CD14-positive monocyte (primary cell): ENCODE measurements at regions not wholly inside any gene's neighbourhood (a gene's known extent, or its start where the extent isn't known, plus 50 kb on each side); places are given as distances from the start of the nearest gene placed in this dataset.

Source experiments
- DNase-seq, 3 donors: peaks; one replicate each; pipeline ENCODE4 v3.0.0-alpha.2; 2011 to 2022
- H2AFZ ChIP-seq: 2 replicates; pipeline ENCODE4 v1.6.0; 2012; ENCODE audit warnings: mild to moderate bottlenecking, low read depth, low read length, inconsistent platforms; ENCODE audit not compliant: insufficient read depth, poor library complexity, severe bottlenecking
- H3K27ac ChIP-seq, 2 donors: 1 replicate in 1 of 2; 2 replicates in 1 of 2; pipeline ENCODE4 v1.5.1; 2012 to 2013; ENCODE audit warnings: low read length in 2 of 2, control low read depth in 1 of 2, inconsistent platforms in 1 of 2, low read depth in 1 of 2, mild to moderate bottlenecking in 1 of 2
- H3K27me3 ChIP-seq, 2 donors: one replicate each; pipeline versions ENCODE4 v1.6.0 to v1.6.1; 2011 to 2013; ENCODE audit warnings: low read length in 2 of 2; ENCODE audit not compliant: control insufficient read depth in 2 of 2, insufficient read depth in 2 of 2
- H3K36me3 ChIP-seq, 2 donors: replicated peaks in 1 of 2; 1 replicate in 1 of 2; 2 replicates in 1 of 2; pipeline versions ENCODE4 v1.5.1 to v1.6.1; 2012 to 2013; ENCODE audit warnings: low read length in 2 of 2, control low read depth in 1 of 2, inconsistent platforms in 1 of 2, mild to moderate bottlenecking in 1 of 2; ENCODE audit not compliant: insufficient read depth in 2 of 2, control insufficient read depth in 1 of 2
- H3K4me1 ChIP-seq, 2 donors: 1 replicate in 1 of 2; 2 replicates in 1 of 2; pipeline versions ENCODE4 v1.5.1 to v1.6.1; 2012 to 2013; ENCODE audit warnings: low read length in 2 of 2, control low read depth in 1 of 2, inconsistent platforms in 1 of 2, mild to moderate bottlenecking in 1 of 2, moderate library complexity in 1 of 2; ENCODE audit not compliant: insufficient read depth in 2 of 2, control insufficient read depth in 1 of 2
- H3K4me2 ChIP-seq: replicated peaks from 2 replicates; pipeline ENCODE3; 2012; ENCODE audit warnings: low read length, moderate library complexity, mild to moderate bottlenecking; ENCODE audit not compliant: poor library complexity, severe bottlenecking; ENCODE audit errors: extremely low read depth
- H3K4me3 ChIP-seq, 3 experiments: fragments of 200-600 bp in 1 of 3; sonication (generic) in 1 of 3; replicated peaks in 1 of 3; 1 replicate in 2 of 3; 2 replicates in 1 of 3; pipeline ENCODE4 v1.5.1; 2011 to 2013; ENCODE audit warnings: low read length in 3 of 3, mild to moderate bottlenecking in 3 of 3, control low read depth in 2 of 3, low read depth in 2 of 3, inconsistent platforms in 1 of 3, moderate library complexity in 1 of 3
- H3K79me2 ChIP-seq: 2 replicates; pipeline ENCODE4 v1.6.0; 2012; ENCODE audit warnings: mild to moderate bottlenecking, control low read depth, inconsistent platforms, low read length, moderate library complexity; ENCODE audit not compliant: insufficient read depth
- H3K9ac ChIP-seq: 2 replicates; pipeline ENCODE4 v1.6.0; 2017; ENCODE audit warnings: low read length, mild to moderate bottlenecking; ENCODE audit not compliant: insufficient read depth, poor library complexity, severe bottlenecking
- H3K9me3 ChIP-seq, 2 donors: replicated peaks in 1 of 2; 1 replicate in 1 of 2; 2 replicates in 1 of 2; pipeline versions ENCODE4 v1.5.1 to v1.6.1; 2012 to 2013; ENCODE audit warnings: low read length in 2 of 2, control low read depth in 1 of 2; ENCODE audit not compliant: control insufficient read depth in 1 of 2, insufficient read depth in 1 of 2
- H4K20me1 ChIP-seq: 2 replicates; pipeline ENCODE4 v1.6.0; 2012; ENCODE audit warnings: mild to moderate bottlenecking, low read length, control low read depth, moderate library complexity; ENCODE audit not compliant: insufficient read depth
- H3K27ac Mint-ChIP-seq, 7 donors: one replicate each; pipeline ENCODE4 v1.8.0; 2020; ENCODE audit warnings: mild to moderate bottlenecking in 7 of 7, mixed read lengths in 7 of 7, moderate library complexity in 6 of 7, inconsistent platforms in 2 of 7
- H3K27me3 Mint-ChIP-seq, 3 donors: one replicate each; pipeline ENCODE4 v1.8.0; 2021 to 2022; ENCODE audit warnings: low read depth in 3 of 3, mild to moderate bottlenecking in 3 of 3, mixed read lengths in 3 of 3, moderate library complexity in 3 of 3, inconsistent platforms in 1 of 3
- H3K36me3 Mint-ChIP-seq, 2 donors: one replicate each; pipeline ENCODE4 v1.8.0; 2020; ENCODE audit warnings: mixed read lengths in 2 of 2, inconsistent platforms in 1 of 2, mild to moderate bottlenecking in 1 of 2
- H3K4me1 Mint-ChIP-seq: one replicate; pipeline ENCODE4 v1.8.0; 2020; ENCODE audit warnings: mild to moderate bottlenecking, mixed read lengths
- H3K4me3 Mint-ChIP-seq, 2 donors: one replicate each; pipeline ENCODE4 v1.8.0; 2020; ENCODE audit warnings: mild to moderate bottlenecking in 2 of 2, mixed read lengths in 2 of 2, moderate library complexity in 1 of 2
- H3K9me3 Mint-ChIP-seq, 7 donors: one replicate each; pipeline ENCODE4 v1.8.0; 2020 to 2022; ENCODE audit warnings: mixed read lengths in 7 of 7, mild to moderate bottlenecking in 6 of 7, moderate library complexity in 6 of 7, inconsistent platforms in 2 of 7
- CTCF ChIP-seq: fragments of 200-600 bp; IDR thresholded peaks from one replicate; pipeline ENCODE4 v1.8.0; 2022; ENCODE audit warnings: antibody characterized with exemption, mild to moderate bottlenecking
- WGBS: methylation state at CpG from one replicate; pipeline ENCODE4 v1.1.5; 2013; ENCODE audit warnings: missing lambda C conversion rate; ENCODE audit not compliant: insufficient coverage; 5-methylcytosine and 5-hydroxymethylcytosine counted together
- intact Hi-C, 2 donors: fragments of 100-400 bp; cut with micrococcal nuclease; formaldehyde crosslinking; loops; one replicate each; pipeline versions ENCODE4 v1.15.0 to v1.15.1; 2023

GRCh38 chr1:116302281-116302680 is 70.8 kb upstream of the ATP1A1 start:
- no CpG with 5 or more reads among the region's 1 CpG for WGBS
- no peak overlapping the region for H3K4me3 Mint-ChIP-seq
- H3K27ac ChIP-seq: no peak overlapping the region
- no peaks in the 10 kb centered on the region for H3K79me2 ChIP-seq
- no peaks in the 10 kb centered on the region for H3K27me3 ChIP-seq
- H3K4me1 ChIP-seq: peaks cover 0 to 6% of the 10 kb centered on the region in 2 donors
- H3K36me3 Mint-ChIP-seq: no peaks in the 10 kb centered on the region
- no peak for TF ChIP-seq CTCF
- peaks cover 0 to 5% (median 2%) of the 10 kb centered on the region in 3 donors for H3K27me3 Mint-ChIP-seq
- H4K20me1 ChIP-seq: no peaks in the 10 kb centered on the region
- H3K36me3 ChIP-seq: no peaks in the 10 kb centered on the region
- no peak overlapping the region for H3K4me2 ChIP-seq
- peak overlapping the region in 1 of 7 donors; percentile 57 for H3K27ac Mint-ChIP-seq
- peaks cover 0 to 8% of the 10 kb centered on the region in 2 donors for H3K9me3 ChIP-seq
- H3K4me1 Mint-ChIP-seq: peaks cover 3% of the 10 kb centered on the region
- H3K9ac ChIP-seq: no peak overlapping the region
- intact Hi-C loops: no loop called here
- H3K4me3 ChIP-seq: no peak overlapping the region
- H3K9me3 Mint-ChIP-seq: peaks cover 2 to 12% (median 6%) of the 10 kb centered on the region in 7 donors
- no peak overlapping the region for H2AFZ ChIP-seq
- DNase-seq: no peak

DNA sequence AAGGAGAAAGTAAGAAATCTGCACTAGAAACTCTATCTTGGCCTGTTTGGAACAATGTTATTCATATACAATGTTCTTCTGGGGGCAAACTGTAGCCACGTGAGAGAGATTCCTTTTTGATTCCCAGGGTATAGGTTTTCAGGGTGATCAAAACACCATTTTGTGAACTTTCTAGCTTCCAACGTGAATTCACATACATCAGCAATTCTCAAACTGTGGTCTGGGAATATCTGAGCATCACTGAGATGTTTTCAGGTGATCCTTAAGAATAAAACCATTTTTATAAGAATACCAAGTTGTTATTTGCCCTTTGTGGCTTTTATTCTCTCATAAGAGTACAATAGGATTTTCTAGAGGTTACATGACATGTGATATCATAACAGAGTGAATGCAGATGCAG is 66.9 kb upstream of the ATP1A1 start:
- Mint-ChIP-seq H3K27me3 (peaks cover 0 to 2% (median 0%) of the 10 kb centered on the region in 3 donors), H3K9me3 (peaks cover 0 to 2% (median 0%) of the 10 kb centered on the region in 7 donors), H3K4me3 (no peak overlapping the region), H3K36me3 (no peaks in the 10 kb centered on the region), H3K27ac (no peak overlapping the region), H3K4me1 (peaks cover 3% of the 10 kb centered on the region)
- no peak overlapping the region for H3K9ac ChIP-seq
- H3K4me3 ChIP-seq: no peak overlapping the region
- TF ChIP-seq CTCF: no peak
- peaks cover 8 to 18% of the 10 kb centered on the region in 2 donors for H3K4me1 ChIP-seq
- no peak for DNase-seq
- H3K27me3 ChIP-seq: no peaks in the 10 kb centered on the region
- intact Hi-C loops: no loop called here
- H2AFZ ChIP-seq: no peak overlapping the region
- H3K79me2 ChIP-seq: no peaks in the 10 kb centered on the region
- H3K4me2 ChIP-seq: no peak overlapping the region
- H3K27ac ChIP-seq: no peak overlapping the region
- H3K9me3 ChIP-seq: no peaks in the 10 kb centered on the region
- H4K20me1 ChIP-seq: no peaks in the 10 kb centered on the region
- WGBS: no CpG with 5 or more reads among the region's 2 CpGs
- H3K36me3 ChIP-seq: no peaks in the 10 kb centered on the region
